22Rv1 (cell line): ENCODE measurements at regions not wholly inside any gene's neighbourhood (a gene's known extent, or its start where the extent isn't known, plus 50 kb on each side); places are given as distances from the start of the nearest gene placed in this dataset.

Experiments used
- ZFX ChIP-seq: fragments of 450-650 bp; IDR thresholded peaks from 2 replicates; pipeline ENCODE4 v1.6.1; 2017; ENCODE audit warnings: antibody characterized with exemption, borderline replicate concordance
- TF ChIP-seq, protein P1 (sequence below): fragments of 450-650 bp; IDR thresholded peaks from 2 replicates; pipeline ENCODE4 v1.5.1; 2017; ENCODE audit warnings: mild to moderate bottlenecking

- TF ChIP-seq, protein P1, sequence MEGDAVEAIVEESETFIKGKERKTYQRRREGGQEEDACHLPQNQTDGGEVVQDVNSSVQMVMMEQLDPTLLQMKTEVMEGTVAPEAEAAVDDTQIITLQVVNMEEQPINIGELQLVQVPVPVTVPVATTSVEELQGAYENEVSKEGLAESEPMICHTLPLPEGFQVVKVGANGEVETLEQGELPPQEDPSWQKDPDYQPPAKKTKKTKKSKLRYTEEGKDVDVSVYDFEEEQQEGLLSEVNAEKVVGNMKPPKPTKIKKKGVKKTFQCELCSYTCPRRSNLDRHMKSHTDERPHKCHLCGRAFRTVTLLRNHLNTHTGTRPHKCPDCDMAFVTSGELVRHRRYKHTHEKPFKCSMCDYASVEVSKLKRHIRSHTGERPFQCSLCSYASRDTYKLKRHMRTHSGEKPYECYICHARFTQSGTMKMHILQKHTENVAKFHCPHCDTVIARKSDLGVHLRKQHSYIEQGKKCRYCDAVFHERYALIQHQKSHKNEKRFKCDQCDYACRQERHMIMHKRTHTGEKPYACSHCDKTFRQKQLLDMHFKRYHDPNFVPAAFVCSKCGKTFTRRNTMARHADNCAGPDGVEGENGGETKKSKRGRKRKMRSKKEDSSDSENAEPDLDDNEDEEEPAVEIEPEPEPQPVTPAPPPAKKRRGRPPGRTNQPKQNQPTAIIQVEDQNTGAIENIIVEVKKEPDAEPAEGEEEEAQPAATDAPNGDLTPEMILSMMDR, result no peak
- TF ChIP-seq ZFX, result no peak
Observed at GRCh38 chr13:21310220-21310619, 133.8 kb downstream of the MRPL57 start.
